BJ (cell line): ENCODE measurements at regions not wholly inside any gene's neighbourhood (a gene's known extent, or its start where the extent isn't known, plus 50 kb on each side); places are given as distances from the start of the nearest gene placed in this dataset.

Source experiments
- CTCF ChIA-PET: fragments of 350-600 bp; formaldehyde crosslinking; extraction: SDS; loops from one replicate; lab custom pipeline; 2021; ENCODE audit warnings: antibody characterized with exemption, inconsistent platforms; lab: Yijun Ruan, JAX
- POLR2A ChIA-PET: fragments of 300-600 bp; sonication (Branson Sonifier 250); formaldehyde crosslinking; extraction: SDS; loops from one replicate; lab custom pipeline; 2021; ENCODE audit warnings: antibody characterized with exemption; lab: Charles Lee
- DNase-seq: peaks from one replicate; pipeline ENCODE4 v3.0.0-alpha.2; 2011; ENCODE audit warnings: low read depth
- H3K27me3 ChIP-seq: 2 replicates; pipeline ENCODE4 v1.6.0; 2011; ENCODE audit warnings: low read length; ENCODE audit not compliant: control insufficient read depth, insufficient read depth
- H3K36me3 ChIP-seq: 2 replicates; pipeline ENCODE4 v1.5.1; 2011; ENCODE audit warnings: low read length; ENCODE audit not compliant: control insufficient read depth, insufficient read depth
- H3K4me3 ChIP-seq: 2 replicates; pipeline ENCODE4 v1.5.1; 2011; ENCODE audit warnings: low read depth, mild to moderate bottlenecking, control low read depth, low read length
- TF ChIP-seq, protein P1 (sequence below): IDR thresholded peaks from 2 replicates; pipeline ENCODE4 v1.5.1; 2011; ENCODE audit warnings: low read depth, mild to moderate bottlenecking, control low read depth, inconsistent platforms, low read length, moderate library complexity; ENCODE audit not compliant: insufficient read depth

DNA sequence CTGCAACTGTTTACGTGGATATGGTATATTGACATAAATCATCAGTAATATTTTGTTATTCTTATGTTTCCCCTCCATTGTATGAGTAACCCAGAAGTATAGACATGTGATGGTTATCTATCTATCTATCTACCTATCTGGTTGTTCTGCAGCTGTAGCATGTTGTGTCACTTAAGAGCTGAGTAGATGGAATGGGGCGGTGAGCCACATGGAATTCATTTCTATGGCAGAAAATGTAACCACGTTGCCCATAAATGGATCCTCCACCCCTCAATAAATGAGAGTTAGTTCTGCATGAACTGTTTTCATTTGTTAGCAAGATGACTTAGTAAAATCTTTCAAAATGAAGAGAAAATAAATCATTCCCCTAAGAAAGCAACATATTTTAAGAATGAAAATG is 553.2 kb downstream of the MAT2B start:
- Histone ChIP-seq H3K27me3 (no peaks in the 10 kb centered on the region), H3K4me3 (no peak overlapping the region), H3K36me3 (no peaks in the 10 kb centered on the region)
- CTCF ChIA-PET, result no interaction called here
- POLR2A ChIA-PET, result no interaction called here
- no peak for DNase-seq
- TF ChIP-seq, protein P1, sequence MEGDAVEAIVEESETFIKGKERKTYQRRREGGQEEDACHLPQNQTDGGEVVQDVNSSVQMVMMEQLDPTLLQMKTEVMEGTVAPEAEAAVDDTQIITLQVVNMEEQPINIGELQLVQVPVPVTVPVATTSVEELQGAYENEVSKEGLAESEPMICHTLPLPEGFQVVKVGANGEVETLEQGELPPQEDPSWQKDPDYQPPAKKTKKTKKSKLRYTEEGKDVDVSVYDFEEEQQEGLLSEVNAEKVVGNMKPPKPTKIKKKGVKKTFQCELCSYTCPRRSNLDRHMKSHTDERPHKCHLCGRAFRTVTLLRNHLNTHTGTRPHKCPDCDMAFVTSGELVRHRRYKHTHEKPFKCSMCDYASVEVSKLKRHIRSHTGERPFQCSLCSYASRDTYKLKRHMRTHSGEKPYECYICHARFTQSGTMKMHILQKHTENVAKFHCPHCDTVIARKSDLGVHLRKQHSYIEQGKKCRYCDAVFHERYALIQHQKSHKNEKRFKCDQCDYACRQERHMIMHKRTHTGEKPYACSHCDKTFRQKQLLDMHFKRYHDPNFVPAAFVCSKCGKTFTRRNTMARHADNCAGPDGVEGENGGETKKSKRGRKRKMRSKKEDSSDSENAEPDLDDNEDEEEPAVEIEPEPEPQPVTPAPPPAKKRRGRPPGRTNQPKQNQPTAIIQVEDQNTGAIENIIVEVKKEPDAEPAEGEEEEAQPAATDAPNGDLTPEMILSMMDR, result no peak

DNA sequence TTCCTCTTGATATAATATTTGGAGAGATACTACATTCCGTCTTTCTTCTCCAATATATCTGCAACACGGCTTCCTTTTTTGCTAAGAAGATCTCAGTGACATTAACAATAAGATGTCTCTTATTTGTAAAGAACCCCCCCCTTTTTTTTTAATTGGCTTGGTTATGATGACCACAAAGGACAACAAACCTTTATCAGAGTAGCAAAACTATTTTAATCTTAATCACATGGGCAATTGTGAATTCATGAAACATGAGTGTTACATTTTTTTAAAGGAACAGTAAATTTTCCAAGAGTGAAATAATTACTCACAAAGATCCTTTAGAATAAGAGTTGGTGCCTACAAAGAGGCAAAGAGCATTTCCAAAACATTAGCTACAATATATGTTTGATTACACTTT is 554.1 kb downstream of the MAT2B start:
- TF ChIP-seq, protein P1, result no peak
- no peak for DNase-seq
- Histone ChIP-seq H3K36me3 (no peaks in the 10 kb centered on the region), H3K4me3 (no peak overlapping the region), H3K27me3 (no peaks in the 10 kb centered on the region)
- CTCF ChIA-PET, result no interaction called here
- POLR2A ChIA-PET, result no interaction called here

DNA sequence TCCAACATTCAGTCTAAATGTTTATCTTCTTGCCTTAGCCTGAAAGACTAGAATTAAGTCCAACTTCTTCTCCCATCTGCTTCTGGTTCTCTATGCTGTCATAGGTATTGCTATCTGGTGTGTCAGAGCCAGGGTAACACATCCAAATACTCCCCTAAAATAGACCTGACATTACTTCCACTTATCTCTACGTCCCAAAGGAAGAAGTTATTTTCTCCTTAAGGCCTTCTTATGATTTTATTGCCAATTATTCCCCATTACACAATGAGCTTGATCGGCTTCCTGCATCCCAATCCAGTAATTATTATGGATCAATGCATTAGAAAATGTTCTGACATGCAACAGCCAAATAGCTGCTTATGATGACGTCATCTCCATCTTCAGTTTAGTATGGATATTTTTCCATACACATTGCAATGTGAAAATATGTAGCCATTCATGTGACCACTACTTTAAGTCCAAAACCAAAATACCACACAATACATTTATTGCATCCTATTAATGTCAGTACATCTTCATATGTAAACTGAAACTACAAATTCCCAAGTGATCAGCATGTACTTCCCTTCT is 555.5 kb downstream of the MAT2B start:
- ChIA-PET POLR2A (no interaction called here), CTCF (no interaction called here)
- Histone ChIP-seq H3K27me3 (no peaks in the 10 kb centered on the region), H3K4me3 (no peak overlapping the region), H3K36me3 (no peaks in the 10 kb centered on the region)
- DNase-seq, result no peak
- TF ChIP-seq, protein P1, result no peak

DNA sequence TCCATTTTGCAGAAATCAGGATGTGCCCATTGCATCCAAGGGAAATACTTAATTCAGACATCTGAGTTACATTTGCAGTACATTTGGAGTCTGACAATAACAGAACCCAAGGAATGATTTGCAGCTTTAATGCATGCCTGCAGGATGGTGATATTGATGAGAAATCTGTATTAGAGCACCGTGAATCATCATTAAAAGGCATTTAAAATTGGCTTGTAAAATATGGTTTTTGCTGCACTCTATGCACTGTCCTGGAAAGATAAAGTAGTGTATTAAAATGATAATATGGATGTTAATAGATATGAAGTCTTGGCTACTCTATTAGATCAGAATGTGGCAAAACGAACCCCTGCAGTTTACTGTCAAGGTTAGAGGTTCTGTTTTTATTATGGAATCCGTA is 556.9 kb downstream of the MAT2B start:
- TF ChIP-seq, protein P1, result no peak
- Histone ChIP-seq H3K4me3 (no peak overlapping the region), H3K27me3 (no peaks in the 10 kb centered on the region), H3K36me3 (no peaks in the 10 kb centered on the region)
- ChIA-PET CTCF (no interaction called here), POLR2A (no interaction called here)
- DNase-seq, result no peak

DNA sequence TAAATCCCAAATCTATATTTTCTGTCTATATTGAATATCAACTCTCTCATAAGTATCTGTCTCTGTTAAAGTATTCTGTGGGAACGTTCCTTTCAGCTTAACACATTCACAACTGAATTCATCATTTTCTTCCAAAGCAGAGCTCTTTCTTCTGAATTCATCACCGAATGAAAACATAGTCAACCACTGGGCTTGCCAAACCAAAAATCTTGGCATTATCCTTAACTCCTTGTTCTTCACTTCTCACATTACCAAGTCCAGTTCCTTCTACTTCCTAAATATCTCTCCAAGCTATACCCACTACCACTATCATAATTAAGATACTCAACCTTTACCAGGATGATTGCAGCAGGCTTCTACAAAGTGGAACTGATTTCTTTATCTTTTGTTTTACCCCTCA is 559.8 kb downstream of the MAT2B start:
- H3K36me3 ChIP-seq, result no peaks in the 10 kb centered on the region
- DNase-seq, result no peak
- H3K4me3 ChIP-seq, result no peak overlapping the region
- POLR2A ChIA-PET, result no interaction called here
- TF ChIP-seq, protein P1, result no peak
- CTCF ChIA-PET, result no interaction called here
- no peaks in the 10 kb centered on the region for H3K27me3 ChIP-seq
